GM23338 (cell line): ENCODE measurements at regions not wholly inside any gene's neighbourhood (a gene's known extent, or its start where the extent isn't known, plus 50 kb on each side); places are given as distances from the start of the nearest gene placed in this dataset.

Experiments
- CREB1 ChIP-seq: fragments of 250-450 bp; sonication (Bioruptor Pico); IDR thresholded peaks from 2 replicates; pipeline ENCODE4 v1.5.0; 2020; ENCODE audit warnings: low read depth, mild to moderate bottlenecking, moderate library complexity
- EZH2 ChIP-seq: fragments of 200-600 bp; sonication (generic); IDR thresholded peaks from one replicate; pipeline ENCODE4 v1.8.0; 2017; ENCODE audit warnings: antibody characterized with exemption, mild to moderate bottlenecking, low read depth; ENCODE audit not compliant: unreplicated experiment
- EZH2phosphoT487 ChIP-seq: fragments of 200-600 bp; sonication (generic); IDR thresholded peaks from one replicate; pipeline ENCODE4 v1.8.1; 2018; ENCODE audit warnings: antibody characterized with exemption; ENCODE audit not compliant: unreplicated experiment
- POLR2AphosphoS5 ChIP-seq: IDR thresholded peaks from 2 replicates; pipeline ENCODE4 v1.6.1; 2016; ENCODE audit warnings: antibody characterized with exemption, low read depth
- TF ChIP-seq, protein P1 (sequence below), 2 experiments: fragments of 200-600 bp in 1 of 2; sonication (generic) in 1 of 2; conservative IDR thresholded peaks; 2 replicates each; pipeline versions ENCODE4 v1.5.1 to v1.6.1; 2016 to 2017; ENCODE audit warnings: antibody characterized with exemption in 2 of 2, low read depth in 2 of 2, mild to moderate bottlenecking in 2 of 2, moderate library complexity in 1 of 2
- TF ChIP-seq, protein P2 (sequence below): IDR thresholded peaks from one replicate; pipeline ENCODE4 v1.6.1; 2018; ENCODE audit warnings: antibody characterized with exemption; ENCODE audit not compliant: unreplicated experiment
- TF ChIP-seq, protein P3 (sequence below): IDR thresholded peaks from 2 replicates; pipeline ENCODE4 v1.6.1; 2016; ENCODE audit warnings: antibody characterized with exemption

DNA sequence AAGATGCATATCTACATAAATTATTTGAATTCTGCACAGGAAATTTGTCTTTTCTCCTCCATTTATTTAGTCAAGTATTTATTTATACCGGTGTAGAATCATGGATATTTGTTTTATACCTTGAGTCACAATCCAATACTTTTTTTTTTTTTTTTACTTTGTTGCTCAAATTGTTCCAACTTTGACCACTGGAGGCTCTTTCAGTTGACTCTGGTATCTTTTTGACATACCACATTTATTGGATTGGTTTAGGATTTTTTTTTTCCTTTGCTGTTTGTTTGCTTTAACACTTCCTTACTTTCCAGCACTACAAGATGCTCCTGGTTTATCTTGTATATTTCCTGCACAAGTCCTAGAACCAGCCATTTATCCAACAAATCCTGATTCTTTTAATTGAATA lies 543.1 kb upstream of the RIOK2 start:
- TF ChIP-seq, protein P1, sequence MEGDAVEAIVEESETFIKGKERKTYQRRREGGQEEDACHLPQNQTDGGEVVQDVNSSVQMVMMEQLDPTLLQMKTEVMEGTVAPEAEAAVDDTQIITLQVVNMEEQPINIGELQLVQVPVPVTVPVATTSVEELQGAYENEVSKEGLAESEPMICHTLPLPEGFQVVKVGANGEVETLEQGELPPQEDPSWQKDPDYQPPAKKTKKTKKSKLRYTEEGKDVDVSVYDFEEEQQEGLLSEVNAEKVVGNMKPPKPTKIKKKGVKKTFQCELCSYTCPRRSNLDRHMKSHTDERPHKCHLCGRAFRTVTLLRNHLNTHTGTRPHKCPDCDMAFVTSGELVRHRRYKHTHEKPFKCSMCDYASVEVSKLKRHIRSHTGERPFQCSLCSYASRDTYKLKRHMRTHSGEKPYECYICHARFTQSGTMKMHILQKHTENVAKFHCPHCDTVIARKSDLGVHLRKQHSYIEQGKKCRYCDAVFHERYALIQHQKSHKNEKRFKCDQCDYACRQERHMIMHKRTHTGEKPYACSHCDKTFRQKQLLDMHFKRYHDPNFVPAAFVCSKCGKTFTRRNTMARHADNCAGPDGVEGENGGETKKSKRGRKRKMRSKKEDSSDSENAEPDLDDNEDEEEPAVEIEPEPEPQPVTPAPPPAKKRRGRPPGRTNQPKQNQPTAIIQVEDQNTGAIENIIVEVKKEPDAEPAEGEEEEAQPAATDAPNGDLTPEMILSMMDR (conservative IDR thresholded peaks at IDR 0.05; ENCODE audit: low read depth in 2 of 2): 0 out of 4 replicates have a peak, but pooled peaks of 1 of the 2 experiments have one; percentile 9
- TF ChIP-seq EZH2 (no peak), CREB1 (CRISPR knock-in tag) (no peak), POLR2AphosphoS5 (no peak), EZH2phosphoT487 (no peak)
- TF ChIP-seq, protein P2, sequence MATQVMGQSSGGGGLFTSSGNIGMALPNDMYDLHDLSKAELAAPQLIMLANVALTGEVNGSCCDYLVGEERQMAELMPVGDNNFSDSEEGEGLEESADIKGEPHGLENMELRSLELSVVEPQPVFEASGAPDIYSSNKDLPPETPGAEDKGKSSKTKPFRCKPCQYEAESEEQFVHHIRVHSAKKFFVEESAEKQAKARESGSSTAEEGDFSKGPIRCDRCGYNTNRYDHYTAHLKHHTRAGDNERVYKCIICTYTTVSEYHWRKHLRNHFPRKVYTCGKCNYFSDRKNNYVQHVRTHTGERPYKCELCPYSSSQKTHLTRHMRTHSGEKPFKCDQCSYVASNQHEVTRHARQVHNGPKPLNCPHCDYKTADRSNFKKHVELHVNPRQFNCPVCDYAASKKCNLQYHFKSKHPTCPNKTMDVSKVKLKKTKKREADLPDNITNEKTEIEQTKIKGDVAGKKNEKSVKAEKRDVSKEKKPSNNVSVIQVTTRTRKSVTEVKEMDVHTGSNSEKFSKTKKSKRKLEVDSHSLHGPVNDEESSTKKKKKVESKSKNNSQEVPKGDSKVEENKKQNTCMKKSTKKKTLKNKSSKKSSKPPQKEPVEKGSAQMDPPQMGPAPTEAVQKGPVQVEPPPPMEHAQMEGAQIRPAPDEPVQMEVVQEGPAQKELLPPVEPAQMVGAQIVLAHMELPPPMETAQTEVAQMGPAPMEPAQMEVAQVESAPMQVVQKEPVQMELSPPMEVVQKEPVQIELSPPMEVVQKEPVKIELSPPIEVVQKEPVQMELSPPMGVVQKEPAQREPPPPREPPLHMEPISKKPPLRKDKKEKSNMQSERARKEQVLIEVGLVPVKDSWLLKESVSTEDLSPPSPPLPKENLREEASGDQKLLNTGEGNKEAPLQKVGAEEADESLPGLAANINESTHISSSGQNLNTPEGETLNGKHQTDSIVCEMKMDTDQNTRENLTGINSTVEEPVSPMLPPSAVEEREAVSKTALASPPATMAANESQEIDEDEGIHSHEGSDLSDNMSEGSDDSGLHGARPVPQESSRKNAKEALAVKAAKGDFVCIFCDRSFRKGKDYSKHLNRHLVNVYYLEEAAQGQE: no peak
- TF ChIP-seq, protein P3, sequence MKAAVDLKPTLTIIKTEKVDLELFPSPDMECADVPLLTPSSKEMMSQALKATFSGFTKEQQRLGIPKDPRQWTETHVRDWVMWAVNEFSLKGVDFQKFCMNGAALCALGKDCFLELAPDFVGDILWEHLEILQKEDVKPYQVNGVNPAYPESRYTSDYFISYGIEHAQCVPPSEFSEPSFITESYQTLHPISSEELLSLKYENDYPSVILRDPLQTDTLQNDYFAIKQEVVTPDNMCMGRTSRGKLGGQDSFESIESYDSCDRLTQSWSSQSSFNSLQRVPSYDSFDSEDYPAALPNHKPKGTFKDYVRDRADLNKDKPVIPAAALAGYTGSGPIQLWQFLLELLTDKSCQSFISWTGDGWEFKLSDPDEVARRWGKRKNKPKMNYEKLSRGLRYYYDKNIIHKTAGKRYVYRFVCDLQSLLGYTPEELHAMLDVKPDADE: no peak
